GM12878 (cell line): ENCODE measurements at regions not wholly inside any gene's neighbourhood (a gene's known extent, or its start where the extent isn't known, plus 50 kb on each side); places are given as distances from the start of the nearest gene placed in this dataset.

Experiments used
- ATAC-seq: fragments of 200-7000 bp; cut with Tn5 transposase; 3 replicates; pipeline ENCODE4 v1.9.1; 2020; ENCODE audit warnings: mild to moderate bottlenecking, moderate library complexity
- BruUV-seq: library from RNA; stranded (reverse); fragments of 400-500 nt; replicated peaks from 2 replicates; lab custom pipeline; 2021; lab: Mats Ljungman, UMichigan
- CTCF ChIA-PET: fragments of 300-600 bp; sonication (Branson Sonifier 250); formaldehyde crosslinking; extraction: SDS; loops from one replicate; lab custom pipeline; 2021; ENCODE audit warnings: inconsistent platforms; lab: Yijun Ruan, JAX
- POLR2A ChIA-PET: fragments of 350-600 bp; formaldehyde crosslinking; extraction: SDS; loops from one replicate; lab custom pipeline; 2021; ENCODE audit warnings: inconsistent platforms; lab: Charles Lee
- RAD21 ChIA-PET: fragments of 300-600 bp; sonication (Branson Sonifier 250); formaldehyde crosslinking; loops from one replicate; lab custom pipeline; 2023; ENCODE audit warnings: antibody characterized with exemption; ENCODE audit not compliant: unreplicated experiment; lab: Charles Lee
- SMC1A ChIA-PET: fragments of 300-600 bp; sonication (Branson Sonifier 250); formaldehyde crosslinking; loops from one replicate; lab custom pipeline; 2023; ENCODE audit not compliant: unreplicated experiment, uncharacterized antibody; lab: Charles Lee
- DNase-seq: peaks from one replicate; pipeline ENCODE4 v3.0.0-alpha.2; 2011; ENCODE audit warnings: low read depth, low spot score
- FAIRE-seq: peaks from 3 replicates; lab custom pipeline; 2011; peaks lifted over from hg19 to GRCh38; lab: Jason Lieb, UNC
- H2AFZ ChIP-seq: 2 replicates; pipeline ENCODE4 v1.6.0; 2011; ENCODE audit warnings: low read depth, low read length, control low read depth; ENCODE audit not compliant: control insufficient read depth
- H3K27ac ChIP-seq: 2 replicates; pipeline ENCODE4 v1.5.1; 2011; ENCODE audit warnings: control low read depth; ENCODE audit not compliant: control insufficient read depth, insufficient read depth
- H3K27me3 ChIP-seq, 2 experiments: replicated peaks in 1 of 2; 2 replicates each; pipeline versions ENCODE4 v1.6.0 to v1.6.1; 2011; ENCODE audit warnings: low read length in 1 of 2; ENCODE audit not compliant: control insufficient read depth in 2 of 2, insufficient read depth in 2 of 2
- H3K36me3 ChIP-seq, 2 experiments: 2 replicates each; pipeline ENCODE4 v1.5.1; 2011; ENCODE audit warnings: low read length in 1 of 2; ENCODE audit not compliant: control insufficient read depth in 2 of 2, insufficient read depth in 2 of 2
- H3K4me1 ChIP-seq: 2 replicates; pipeline ENCODE4 v1.6.1; 2011; ENCODE audit warnings: mild to moderate bottlenecking, low read length, moderate library complexity, mixed read lengths; ENCODE audit not compliant: control insufficient read depth, insufficient read depth
- H3K4me2 ChIP-seq: 2 replicates; pipeline ENCODE4 v1.6.0; 2011; ENCODE audit warnings: control low read depth; ENCODE audit not compliant: control insufficient read depth, insufficient read depth
- H3K4me3 ChIP-seq: fragments of 200-600 bp; sonication (generic); 2 replicates; pipeline ENCODE4 v1.5.1; 2016
- H3K79me2 ChIP-seq: 2 replicates; pipeline ENCODE4 v1.6.0; 2011; ENCODE audit warnings: low read length; ENCODE audit not compliant: control insufficient read depth, insufficient read depth
- H3K9ac ChIP-seq: 2 replicates; pipeline ENCODE4 v1.8.0; 2011; ENCODE audit warnings: low read length, control low read depth, mixed read lengths; ENCODE audit not compliant: control insufficient read depth, insufficient read depth
- H3K9me3 ChIP-seq: replicated peaks from 3 replicates; pipeline ENCODE4 v1.5.1; 2011; ENCODE audit warnings: mild to moderate bottlenecking, low read length; ENCODE audit not compliant: control insufficient read depth, insufficient read depth
- H4K20me1 ChIP-seq: 2 replicates; pipeline ENCODE4 v1.6.0; 2011; ENCODE audit not compliant: control insufficient read depth, insufficient read depth
- BMI1 ChIP-seq: fragments of 450-650 bp; IDR thresholded peaks from 2 replicates; pipeline ENCODE4 v1.6.1; 2016; ENCODE audit warnings: mild to moderate bottlenecking, moderate library complexity, borderline replicate concordance
- CBX5 ChIP-seq: sonication (generic); IDR thresholded peaks from 2 replicates; pipeline ENCODE4 v1.6.1; 2016; ENCODE audit warnings: low read depth, moderate library complexity, mild to moderate bottlenecking, inconsistent platforms
- HDGF ChIP-seq: fragments of 450-650 bp; IDR thresholded peaks from 2 replicates; pipeline ENCODE4 v1.6.1; 2016; ENCODE audit warnings: antibody characterized with exemption
- JUNB ChIP-seq: IDR thresholded peaks from 2 replicates; pipeline ENCODE4 v1.6.1; 2016; ENCODE audit warnings: antibody characterized with exemption, mild to moderate bottlenecking
- KAT2A ChIP-seq: conservative IDR thresholded peaks from 2 replicates; pipeline ENCODE4 v1.6.1; 2011; ENCODE audit warnings: low read depth, low read length; ENCODE audit not compliant: control insufficient read depth
- MEF2A ChIP-seq: IDR thresholded peaks from 2 replicates; pipeline ENCODE4 v1.6.1; 2011; ENCODE audit warnings: low read depth, mild to moderate bottlenecking, low read length, moderate library complexity; ENCODE audit not compliant: insufficient read depth
- NBN ChIP-seq: fragments of 450-650 bp; IDR thresholded peaks from 2 replicates; pipeline ENCODE4 v1.6.1; 2016
- NFYB ChIP-seq: IDR thresholded peaks from 2 replicates; pipeline ENCODE4 v1.6.1; 2011; ENCODE audit warnings: low read depth, mild to moderate bottlenecking, low read length, improper control_type of control experiment, moderate library complexity; ENCODE audit not compliant: insufficient read depth
- PAX8 ChIP-seq: fragments of 450-650 bp; IDR thresholded peaks from 2 replicates; pipeline ENCODE4 v1.6.1; 2017; ENCODE audit warnings: mild to moderate bottlenecking, moderate library complexity
- SIX5 ChIP-seq: IDR thresholded peaks from 2 replicates; pipeline ENCODE4 v1.6.1; 2011; ENCODE audit warnings: mild to moderate bottlenecking, low read depth, low read length, moderate library complexity; ENCODE audit not compliant: severe bottlenecking
- ZNF274 ChIP-seq: IDR thresholded peaks from one replicate; pipeline ENCODE4 v1.8.0; 2011; ENCODE audit not compliant: insufficient read length, insufficient read depth
- ZZZ3 ChIP-seq: IDR thresholded peaks from 2 replicates; pipeline ENCODE4 v1.6.1; 2011; ENCODE audit warnings: low read depth; ENCODE audit not compliant: control insufficient read depth, insufficient read length
- WGBS: methylation state at CpG from one replicate; pipeline ENCODE4 v1.1.6; 2016; ENCODE audit warnings: low lambda C conversion rate; ENCODE audit not compliant: insufficient replicate concordance, insufficient coverage; ENCODE audit errors: missing lambda C conversion rate; 5-methylcytosine and 5-hydroxymethylcytosine counted together
- in situ Hi-C: fragments of 300-500 bp; cut with MboI; formaldehyde crosslinking; loops from 9 replicates; pipeline ENCODE4 v1.14.3; 2018; ENCODE audit warnings: mixed read lengths
- intact Hi-C: fragments of 100-400 bp; cut with micrococcal nuclease; formaldehyde crosslinking; loops from one replicate; pipeline ENCODE4 v1.14.2; 2022; ENCODE audit not compliant: unreplicated experiment
- TF ChIP-seq, protein P1 (sequence below): IDR thresholded peaks from 2 replicates; pipeline ENCODE4 v1.6.1; 2012; ENCODE audit warnings: improper control_type of control experiment, low read depth, low read length; ENCODE audit not compliant: insufficient replicate concordance
- TF ChIP-seq, protein P2 (sequence below): fragments of 450-650 bp; IDR thresholded peaks from 2 replicates; pipeline ENCODE4 v1.6.1; 2018; ENCODE audit warnings: borderline replicate concordance, mild to moderate bottlenecking; ENCODE audit not compliant: partially characterized antibody
- TF ChIP-seq, protein P3 (sequence below): fragments of 150-350 bp; IDR thresholded peaks from 2 replicates; pipeline ENCODE4 v1.6.1; 2014; ENCODE audit warnings: mild to moderate bottlenecking, low read depth, low read length

- POLR2A ChIA-PET, result no interaction called here
These were observed 307.2 kb upstream of the SFSWAP start for GRCh38 chr12:131403676-131404075.

More at GRCh38 chr12:131403676-131404075, 307.2 kb upstream of the SFSWAP start:
- Histone ChIP-seq H4K20me1 (no peaks in the 10 kb centered on the region), H3K27me3 (no peaks in the 10 kb centered on the region), H3K79me2 (no peaks in the 10 kb centered on the region), H2AFZ (no peak overlapping the region), H3K4me2 (no peak overlapping the region), H3K4me3 (no peak overlapping the region), H3K9me3 (no peaks in the 10 kb centered on the region; the same call in 2 of the 3 replicates), H3K36me3 (no peaks in the 10 kb centered on the region), H3K27ac (no peak overlapping the region), H3K9ac (no peak overlapping the region), H3K4me1 (no peaks in the 10 kb centered on the region)
- no peak for DNase-seq
- ChIA-PET RAD21 (no interaction called here), SMC1A (no interaction called here), CTCF (no interaction called here)
- in situ Hi-C loops, result no loop called here
- 62% methylated on average over 6 of the region's 6 CpGs for WGBS
- no TSS peak for BruUV-seq
- ATAC-seq, result no peak
- TF ChIP-seq ZZZ3 (no peak), CBX5 (no peak), BMI1 (no peak), NFYB (no peak), NBN (no peak), MEF2A (no peak), JUNB (no peak), ZNF274 (no peak), SIX5 (no peak), KAT2A (no peak), PAX8 (no peak), HDGF (no peak)
- TF ChIP-seq, protein P1, sequence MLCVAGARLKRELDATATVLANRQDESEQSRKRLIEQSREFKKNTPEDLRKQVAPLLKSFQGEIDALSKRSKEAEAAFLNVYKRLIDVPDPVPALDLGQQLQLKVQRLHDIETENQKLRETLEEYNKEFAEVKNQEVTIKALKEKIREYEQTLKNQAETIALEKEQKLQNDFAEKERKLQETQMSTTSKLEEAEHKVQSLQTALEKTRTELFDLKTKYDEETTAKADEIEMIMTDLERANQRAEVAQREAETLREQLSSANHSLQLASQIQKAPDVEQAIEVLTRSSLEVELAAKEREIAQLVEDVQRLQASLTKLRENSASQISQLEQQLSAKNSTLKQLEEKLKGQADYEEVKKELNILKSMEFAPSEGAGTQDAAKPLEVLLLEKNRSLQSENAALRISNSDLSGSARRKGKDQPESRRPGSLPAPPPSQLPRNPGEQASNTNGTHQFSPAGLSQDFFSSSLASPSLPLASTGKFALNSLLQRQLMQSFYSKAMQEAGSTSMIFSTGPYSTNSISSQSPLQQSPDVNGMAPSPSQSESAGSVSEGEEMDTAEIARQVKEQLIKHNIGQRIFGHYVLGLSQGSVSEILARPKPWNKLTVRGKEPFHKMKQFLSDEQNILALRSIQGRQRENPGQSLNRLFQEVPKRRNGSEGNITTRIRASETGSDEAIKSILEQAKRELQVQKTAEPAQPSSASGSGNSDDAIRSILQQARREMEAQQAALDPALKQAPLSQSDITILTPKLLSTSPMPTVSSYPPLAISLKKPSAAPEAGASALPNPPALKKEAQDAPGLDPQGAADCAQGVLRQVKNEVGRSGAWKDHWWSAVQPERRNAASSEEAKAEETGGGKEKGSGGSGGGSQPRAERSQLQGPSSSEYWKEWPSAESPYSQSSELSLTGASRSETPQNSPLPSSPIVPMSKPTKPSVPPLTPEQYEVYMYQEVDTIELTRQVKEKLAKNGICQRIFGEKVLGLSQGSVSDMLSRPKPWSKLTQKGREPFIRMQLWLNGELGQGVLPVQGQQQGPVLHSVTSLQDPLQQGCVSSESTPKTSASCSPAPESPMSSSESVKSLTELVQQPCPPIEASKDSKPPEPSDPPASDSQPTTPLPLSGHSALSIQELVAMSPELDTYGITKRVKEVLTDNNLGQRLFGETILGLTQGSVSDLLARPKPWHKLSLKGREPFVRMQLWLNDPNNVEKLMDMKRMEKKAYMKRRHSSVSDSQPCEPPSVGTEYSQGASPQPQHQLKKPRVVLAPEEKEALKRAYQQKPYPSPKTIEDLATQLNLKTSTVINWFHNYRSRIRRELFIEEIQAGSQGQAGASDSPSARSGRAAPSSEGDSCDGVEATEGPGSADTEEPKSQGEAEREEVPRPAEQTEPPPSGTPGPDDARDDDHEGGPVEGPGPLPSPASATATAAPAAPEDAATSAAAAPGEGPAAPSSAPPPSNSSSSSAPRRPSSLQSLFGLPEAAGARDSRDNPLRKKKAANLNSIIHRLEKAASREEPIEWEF, result no peak
- TF ChIP-seq, protein P2, sequence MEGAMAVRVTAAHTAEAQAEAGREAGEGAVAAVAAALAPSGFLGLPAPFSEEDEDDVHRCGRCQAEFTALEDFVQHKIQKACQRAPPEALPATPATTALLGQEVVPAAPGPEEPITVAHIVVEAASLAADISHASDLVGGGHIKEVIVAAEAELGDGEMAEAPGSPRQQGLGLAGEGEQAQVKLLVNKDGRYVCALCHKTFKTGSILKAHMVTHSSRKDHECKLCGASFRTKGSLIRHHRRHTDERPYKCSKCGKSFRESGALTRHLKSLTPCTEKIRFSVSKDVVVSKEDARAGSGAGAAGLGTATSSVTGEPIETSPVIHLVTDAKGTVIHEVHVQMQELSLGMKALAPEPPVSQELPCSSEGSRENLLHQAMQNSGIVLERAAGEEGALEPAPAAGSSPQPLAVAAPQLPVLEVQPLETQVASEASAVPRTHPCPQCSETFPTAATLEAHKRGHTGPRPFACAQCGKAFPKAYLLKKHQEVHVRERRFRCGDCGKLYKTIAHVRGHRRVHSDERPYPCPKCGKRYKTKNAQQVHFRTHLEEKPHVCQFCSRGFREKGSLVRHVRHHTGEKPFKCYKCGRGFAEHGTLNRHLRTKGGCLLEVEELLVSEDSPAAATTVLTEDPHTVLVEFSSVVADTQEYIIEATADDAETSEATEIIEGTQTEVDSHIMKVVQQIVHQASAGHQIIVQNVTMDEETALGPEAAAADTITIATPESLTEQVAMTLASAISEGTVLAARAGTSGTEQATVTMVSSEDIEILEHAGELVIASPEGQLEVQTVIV, result no peak
- TF ChIP-seq, protein P3, sequence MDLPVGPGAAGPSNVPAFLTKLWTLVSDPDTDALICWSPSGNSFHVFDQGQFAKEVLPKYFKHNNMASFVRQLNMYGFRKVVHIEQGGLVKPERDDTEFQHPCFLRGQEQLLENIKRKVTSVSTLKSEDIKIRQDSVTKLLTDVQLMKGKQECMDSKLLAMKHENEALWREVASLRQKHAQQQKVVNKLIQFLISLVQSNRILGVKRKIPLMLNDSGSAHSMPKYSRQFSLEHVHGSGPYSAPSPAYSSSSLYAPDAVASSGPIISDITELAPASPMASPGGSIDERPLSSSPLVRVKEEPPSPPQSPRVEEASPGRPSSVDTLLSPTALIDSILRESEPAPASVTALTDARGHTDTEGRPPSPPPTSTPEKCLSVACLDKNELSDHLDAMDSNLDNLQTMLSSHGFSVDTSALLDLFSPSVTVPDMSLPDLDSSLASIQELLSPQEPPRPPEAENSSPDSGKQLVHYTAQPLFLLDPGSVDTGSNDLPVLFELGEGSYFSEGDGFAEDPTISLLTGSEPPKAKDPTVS, result no peak
- intact Hi-C loops, result no loop called here
- no peak for FAIRE-seq
